Transverse colon (tissue), 4 donors: ENCODE measurements at regions not wholly inside any gene's neighbourhood (a gene's known extent, or its start where the extent isn't known, plus 50 kb on each side); places are given as distances from the start of the nearest gene placed in this dataset.
"Not testable (repeated sequence)": the region's sequence is repeated elsewhere in the genome, so short reads cannot be mapped to it uniquely, and the experiment has no call there.

Experiments used
- DNase-seq: peaks from one replicate; pipeline ENCODE4 v3.0.0-alpha.2; 2019
- H3K27ac ChIP-seq, 4 donors: fragments of 200-600 bp; sonication (generic); 2 replicates each; pipeline ENCODE4 v1.5.1; 2016 to 2018; ENCODE audit warnings: inconsistent platforms in 4 of 4
- H3K27me3 ChIP-seq: fragments of 200-600 bp; sonication (generic); 2 replicates; pipeline ENCODE4 v1.5.1; 2017; ENCODE audit warnings: inconsistent platforms
- H3K36me3 ChIP-seq, 4 donors: fragments of 200-600 bp; sonication (generic); 2 replicates each; pipeline ENCODE4 v1.5.1; 2017 to 2019; ENCODE audit warnings: inconsistent platforms in 4 of 4
- H3K4me1 ChIP-seq, 4 donors: fragments of 200-600 bp; sonication (generic); 2 replicates each; pipeline ENCODE4 v1.5.1; 2017 to 2020; ENCODE audit warnings: inconsistent platforms in 4 of 4
- H3K4me3 ChIP-seq, 4 donors: fragments of 200-600 bp; sonication (generic); 1 replicate in 1 of 4; 2 replicates in 3 of 4; pipeline versions ENCODE4 v1.5.1 to v1.6.1; 2017 to 2019; ENCODE audit warnings: inconsistent platforms in 4 of 4
- H3K9me3 ChIP-seq, 2 donors: fragments of 200-600 bp; sonication (generic); 2 replicates each; pipeline ENCODE4 v1.5.1; 2017 to 2019; ENCODE audit warnings: inconsistent platforms in 2 of 2
- EP300 ChIP-seq: sonication (generic); formaldehyde crosslinking; IDR thresholded peaks from one replicate; pipeline ENCODE4 v1.6.1; 2017; ENCODE audit warnings: antibody characterized with exemption, low read depth
- POLR2A ChIP-seq: fragments of 450-650 bp; IDR thresholded peaks from one replicate; pipeline ENCODE4 v1.6.1; 2016; ENCODE audit warnings: antibody characterized with exemption, mild to moderate bottlenecking, moderate library complexity
- POLR2AphosphoS5 ChIP-seq, 3 donors: sonication (generic); formaldehyde crosslinking; IDR thresholded peaks; one replicate each; pipeline ENCODE4 v1.6.1; 2016; ENCODE audit warnings: antibody characterized with exemption in 3 of 3
- WGBS, 2 donors: methylation state at CpG; one replicate each; pipeline ENCODE4 v1.1.5; 2018; ENCODE audit warnings: low coverage in 1 of 2; 5-methylcytosine and 5-hydroxymethylcytosine counted together
- in situ Hi-C, 4 donors: fragments of 200-750 bp; cut with MboI; loops; one replicate each; pipeline versions ENCODE4 v1.15.0 to v1.15.1; 2017; ENCODE audit warnings: low sequenced_read_pairs in 3 of 4, low pct_ligation_motif_present in 1 of 4, low pct_unique_long_range_greater_than_20kb in 1 of 4
- intact Hi-C: fragments of 100-400 bp; cut with DNase I; formaldehyde crosslinking; loops from one replicate; pipeline ENCODE4 v1.15.1; 2023; ENCODE audit warnings: low total_unique reads
- TF ChIP-seq, protein P1 (sequence below), 5 experiments: fragments of 200-600 bp in 3 of 5; fragments of 450-650 bp in 2 of 5; sonication (generic) in 3 of 5; IDR thresholded peaks; 1 replicate in 2 of 5; 2 replicates in 3 of 5; pipeline ENCODE4 v1.5.1; 2016 to 2017; ENCODE audit warnings: antibody characterized with exemption in 5 of 5, inconsistent platforms in 3 of 5, mild to moderate bottlenecking in 2 of 5, moderate library complexity in 1 of 5

DNA sequence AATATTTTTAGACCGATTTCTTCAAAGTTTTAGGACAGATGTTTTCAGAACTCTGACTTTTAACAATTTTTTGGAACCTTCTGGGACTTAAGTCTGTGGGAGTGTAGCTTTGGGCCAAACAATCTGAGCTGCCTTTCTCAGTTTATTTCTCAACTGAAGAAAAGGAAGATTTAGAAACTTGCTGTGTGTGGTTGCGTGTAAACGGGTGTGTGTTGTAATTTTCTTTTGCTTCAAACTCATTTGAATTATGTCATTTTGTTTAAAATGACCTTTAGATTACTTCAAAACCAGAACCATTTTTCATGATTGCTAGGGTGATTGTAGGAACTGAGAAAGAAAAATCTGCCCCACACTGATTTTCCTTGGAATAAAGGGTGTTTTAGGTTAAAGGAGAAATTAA lies 577.7 kb upstream of the GALNTL6 start:
- TF ChIP-seq POLR2AphosphoS5 (IDR thresholded peaks at IDR 0.05) (no peak), POLR2A (no peak), EP300 (no peak)
- TF ChIP-seq, protein P1, sequence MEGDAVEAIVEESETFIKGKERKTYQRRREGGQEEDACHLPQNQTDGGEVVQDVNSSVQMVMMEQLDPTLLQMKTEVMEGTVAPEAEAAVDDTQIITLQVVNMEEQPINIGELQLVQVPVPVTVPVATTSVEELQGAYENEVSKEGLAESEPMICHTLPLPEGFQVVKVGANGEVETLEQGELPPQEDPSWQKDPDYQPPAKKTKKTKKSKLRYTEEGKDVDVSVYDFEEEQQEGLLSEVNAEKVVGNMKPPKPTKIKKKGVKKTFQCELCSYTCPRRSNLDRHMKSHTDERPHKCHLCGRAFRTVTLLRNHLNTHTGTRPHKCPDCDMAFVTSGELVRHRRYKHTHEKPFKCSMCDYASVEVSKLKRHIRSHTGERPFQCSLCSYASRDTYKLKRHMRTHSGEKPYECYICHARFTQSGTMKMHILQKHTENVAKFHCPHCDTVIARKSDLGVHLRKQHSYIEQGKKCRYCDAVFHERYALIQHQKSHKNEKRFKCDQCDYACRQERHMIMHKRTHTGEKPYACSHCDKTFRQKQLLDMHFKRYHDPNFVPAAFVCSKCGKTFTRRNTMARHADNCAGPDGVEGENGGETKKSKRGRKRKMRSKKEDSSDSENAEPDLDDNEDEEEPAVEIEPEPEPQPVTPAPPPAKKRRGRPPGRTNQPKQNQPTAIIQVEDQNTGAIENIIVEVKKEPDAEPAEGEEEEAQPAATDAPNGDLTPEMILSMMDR (IDR thresholded peaks at IDR 0.05), result no peak
- no peak overlapping the region for H3K27ac ChIP-seq
- H3K36me3 ChIP-seq, result no peaks in the 10 kb centered on the region
- intact Hi-C loops (no loop called here), in situ Hi-C loops (no loop called here)
- WGBS, 2 donors, result 72 to 81% methylated on average over 3 of the region's 3 CpGs
- H3K4me3 ChIP-seq, result no peak overlapping the region
- H3K4me1 ChIP-seq, result no peaks in the 10 kb centered on the region
- DNase-seq, result no peak
- H3K9me3 ChIP-seq, result no peaks in the 10 kb centered on the region
- no peaks in the 10 kb centered on the region for H3K27me3 ChIP-seq

DNA sequence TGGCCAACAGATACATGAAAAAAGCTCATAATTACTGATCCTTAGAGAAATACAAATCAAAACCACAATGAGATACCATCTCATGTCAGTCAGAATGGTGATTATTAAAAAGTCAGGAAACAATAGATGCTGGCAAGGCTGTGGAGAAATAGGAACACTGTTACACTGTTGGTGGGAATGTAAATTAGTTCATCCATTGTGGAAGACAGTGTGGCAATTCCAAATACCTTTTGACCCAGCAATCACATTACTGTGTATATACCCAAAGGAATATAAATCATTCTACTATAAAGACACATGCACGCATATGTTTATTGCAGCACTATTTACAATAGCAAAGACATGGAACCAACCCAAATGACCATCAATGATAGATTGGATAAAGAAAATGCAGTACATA lies 583.9 kb upstream of the GALNTL6 start:
- H3K9me3 ChIP-seq, in situ Hi-C loops, H3K27ac ChIP-seq, H3K27me3 ChIP-seq, intact Hi-C loops, H3K4me3 ChIP-seq, H3K36me3 ChIP-seq, H3K4me1 ChIP-seq, DNase-seq: not testable (repeated sequence)
- WGBS, 2 donors, result 42 to 55% methylated on average over 1 of the region's 1 CpG

DNA sequence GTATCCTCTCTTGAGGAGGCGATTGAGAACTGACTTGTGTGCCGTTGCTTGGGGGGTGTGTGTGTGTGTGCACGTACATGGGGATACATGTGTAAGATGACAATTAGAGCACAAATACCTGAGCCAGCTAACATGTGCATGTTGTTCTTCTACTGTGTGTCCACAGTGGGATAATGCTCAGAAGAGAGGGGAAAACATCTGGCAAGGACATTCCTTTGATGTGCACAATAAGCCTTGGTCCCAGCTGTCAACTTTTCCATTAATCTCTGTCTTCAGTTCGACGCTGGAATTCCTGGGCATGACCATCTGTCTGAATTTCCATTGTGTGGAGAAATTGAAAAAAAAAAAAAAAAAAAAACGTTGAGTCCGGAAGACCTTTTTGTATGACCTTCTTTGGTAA lies 592.0 kb upstream of the GALNTL6 start:
- in situ Hi-C loops (no loop called here), intact Hi-C loops (no loop called here)
- H3K9me3 ChIP-seq, result no peaks in the 10 kb centered on the region
- WGBS, 2 donors, result 41 to 62% methylated on average over 4 to 7 of the region's 7 CpGs
- H3K27me3 ChIP-seq, result no peaks in the 10 kb centered on the region
- TF ChIP-seq EP300 (no peak), POLR2A (no peak), POLR2AphosphoS5 (IDR thresholded peaks at IDR 0.05) (no peak)
- TF ChIP-seq, protein P1 (IDR thresholded peaks at IDR 0.05), result no peak
- H3K36me3 ChIP-seq, result no peaks in the 10 kb centered on the region
- no peaks in the 10 kb centered on the region for H3K4me1 ChIP-seq
- DNase-seq, result no peak
- H3K27ac ChIP-seq, result no peak overlapping the region
- H3K4me3 ChIP-seq, result no peak overlapping the region

DNA sequence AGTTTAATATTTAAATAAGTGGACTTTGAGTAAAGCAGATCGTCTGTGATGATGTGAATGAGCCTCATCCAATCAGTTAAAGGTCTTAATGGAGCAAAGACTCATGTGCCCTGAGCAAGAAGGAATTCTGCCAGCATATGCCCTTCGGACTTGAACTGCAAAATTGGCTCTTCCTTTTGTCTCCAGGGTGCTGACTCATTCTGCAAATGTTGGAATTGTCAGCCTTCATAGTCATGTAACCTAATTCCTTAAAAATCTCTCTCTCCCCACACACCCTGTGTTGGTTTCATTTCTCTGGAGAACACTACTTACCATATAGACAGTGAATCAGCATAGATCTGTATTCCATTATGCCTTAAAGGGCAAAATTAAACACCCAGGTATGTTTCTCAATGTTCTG lies 609.8 kb upstream of the GALNTL6 start:
- in situ Hi-C loops, result no loop called here
- DNase-seq, result no peak
- intact Hi-C loops, result no loop called here
- Histone ChIP-seq H3K4me1 (no peaks in the 10 kb centered on the region), H3K4me3 (no peak overlapping the region), H3K27me3 (no peaks in the 10 kb centered on the region), H3K9me3 (no peaks in the 10 kb centered on the region), H3K27ac (no peak overlapping the region), H3K36me3 (no peaks in the 10 kb centered on the region)
- WGBS, 2 donors, result 17 to 53% methylated on average over 1 to 2 of the region's 2 CpGs
- TF ChIP-seq POLR2AphosphoS5 (IDR thresholded peaks at IDR 0.05) (no peak), POLR2A (no peak), EP300 (no peak)
- TF ChIP-seq, protein P1 (IDR thresholded peaks at IDR 0.05), result no peak

GRCh38 chr4:171202908-171203307 lies 610.3 kb upstream of the GALNTL6 start:
- in situ Hi-C loops, result no loop called here
- intact Hi-C loops, result no loop called here
- DNase-seq, result no peak
- Histone ChIP-seq H3K4me3 (no peak overlapping the region), H3K9me3 (no peaks in the 10 kb centered on the region), H3K4me1 (no peaks in the 10 kb centered on the region), H3K36me3 (no peaks in the 10 kb centered on the region), H3K27ac (no peak overlapping the region), H3K27me3 (no peaks in the 10 kb centered on the region)
- 72 to 79% methylated on average over 3 to 4 of the region's 4 CpGs for WGBS, 2 donors
- TF ChIP-seq POLR2A (no peak), POLR2AphosphoS5 (IDR thresholded peaks at IDR 0.05) (no peak), EP300 (no peak)
- TF ChIP-seq, protein P1 (IDR thresholded peaks at IDR 0.05), result no peak
